GM19452 (cell line): ENCODE measurements at regions not wholly inside any gene's neighbourhood (a gene's known extent, or its start where the extent isn't known, plus 50 kb on each side); places are given as distances from the start of the nearest gene placed in this dataset.
"Not testable (repeated sequence)": the region's sequence is repeated elsewhere in the genome, so short reads cannot be mapped to it uniquely, and the experiment has no call there.

Source experiments
- ATAC-seq: cut with Tn5 transposase; IDR thresholded peaks from one replicate; pipeline ENCODE4 v1.9.1; 2021; ENCODE audit not compliant: unreplicated experiment

DNA sequence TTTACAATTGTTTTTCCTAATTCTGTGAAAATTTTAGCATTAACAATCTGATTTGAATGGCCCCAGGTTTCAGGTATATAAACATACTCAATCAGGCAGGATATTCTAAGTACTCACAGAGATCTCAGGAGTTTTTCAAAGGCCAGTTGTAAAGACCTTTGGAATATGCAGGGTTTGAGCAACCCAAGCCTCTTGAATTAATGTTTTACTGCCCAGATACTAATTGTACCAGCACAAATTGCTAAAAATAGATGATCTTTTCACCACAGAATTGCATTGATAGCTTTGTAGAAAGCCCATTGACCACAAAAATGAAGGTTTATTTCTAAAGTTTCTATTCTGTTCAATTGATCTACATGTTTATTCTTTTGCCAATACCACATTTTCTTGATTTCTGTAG is 186.5 kb downstream of the OSTF1 start:
- ATAC-seq: no peak

DNA sequence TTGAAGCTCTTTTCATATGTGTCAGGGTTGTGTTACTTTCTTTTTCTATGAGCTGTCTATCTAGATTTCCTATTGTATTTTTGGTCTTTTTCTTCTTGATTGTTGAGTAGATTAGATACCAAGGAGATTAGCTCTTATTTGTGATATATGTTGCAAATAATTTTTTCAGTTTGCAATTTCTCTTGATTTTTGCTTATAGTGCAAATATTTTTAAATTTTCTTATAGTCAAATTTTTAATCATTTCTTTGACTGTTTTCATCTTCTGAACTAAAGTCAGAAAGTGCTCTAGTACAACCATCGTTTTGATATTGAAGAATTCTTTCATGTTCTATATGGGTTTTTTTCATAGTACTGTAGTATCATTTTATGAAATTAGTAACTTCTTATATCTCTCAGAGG is 193.7 kb downstream of the OSTF1 start:
- no peak for ATAC-seq

DNA sequence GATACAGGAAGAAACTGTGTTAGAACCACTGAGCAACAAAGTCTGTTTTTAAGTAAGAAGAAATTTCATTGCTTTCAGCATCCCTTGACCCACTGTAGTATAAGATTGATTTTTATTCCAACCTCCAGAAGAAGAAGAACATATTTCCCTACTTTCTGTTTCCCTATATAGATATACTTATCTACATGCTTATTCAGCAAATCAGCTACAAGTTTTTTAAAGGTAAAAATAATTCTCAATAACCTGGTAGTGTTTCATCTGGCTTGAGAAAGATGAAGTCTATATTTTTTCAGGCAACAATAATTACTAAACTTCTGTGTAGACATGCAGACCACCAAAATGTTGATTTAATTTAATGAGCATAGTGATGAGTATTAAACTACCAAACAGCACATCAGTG is 201.0 kb downstream of the OSTF1 start:
- ATAC-seq: no peak

DNA sequence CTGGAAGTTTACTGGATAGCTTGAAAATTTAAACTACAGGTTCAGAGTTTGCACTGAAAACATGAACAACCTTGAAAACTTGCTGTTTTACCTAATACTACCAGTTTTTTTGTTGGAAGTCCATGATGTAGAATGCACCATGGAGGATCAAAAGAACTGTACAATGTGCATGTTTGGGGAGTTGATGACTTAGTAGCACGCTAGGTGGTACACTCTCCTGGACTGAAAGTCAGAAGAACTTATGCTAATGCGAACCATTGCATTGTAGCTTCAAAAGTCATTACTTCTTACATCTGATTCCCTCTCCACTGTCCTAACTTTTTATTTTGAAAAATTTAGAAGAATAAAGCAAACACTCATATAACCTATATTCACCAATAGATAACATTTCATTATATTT is 211.0 kb downstream of the OSTF1 start:
- ATAC-seq: no peak

DNA sequence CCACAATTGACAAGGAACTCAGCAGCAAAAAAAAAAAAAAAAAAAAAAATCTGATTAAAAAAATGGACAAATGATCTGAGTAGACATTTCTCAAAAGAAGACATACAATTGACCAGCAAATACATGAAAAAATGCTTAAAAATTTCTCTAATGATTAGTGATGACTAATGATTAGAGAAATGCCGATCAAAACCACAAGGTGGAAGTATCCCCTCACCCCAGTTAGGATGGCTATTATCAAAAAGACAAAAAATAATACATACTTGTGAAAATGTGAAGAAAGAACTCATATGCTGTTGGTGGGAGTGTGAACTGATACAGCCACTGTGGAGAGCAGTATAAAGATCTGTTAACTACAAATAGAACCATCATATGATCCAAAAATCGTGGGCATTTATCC is 245.3 kb downstream of the OSTF1 start:
- no peak for ATAC-seq

DNA sequence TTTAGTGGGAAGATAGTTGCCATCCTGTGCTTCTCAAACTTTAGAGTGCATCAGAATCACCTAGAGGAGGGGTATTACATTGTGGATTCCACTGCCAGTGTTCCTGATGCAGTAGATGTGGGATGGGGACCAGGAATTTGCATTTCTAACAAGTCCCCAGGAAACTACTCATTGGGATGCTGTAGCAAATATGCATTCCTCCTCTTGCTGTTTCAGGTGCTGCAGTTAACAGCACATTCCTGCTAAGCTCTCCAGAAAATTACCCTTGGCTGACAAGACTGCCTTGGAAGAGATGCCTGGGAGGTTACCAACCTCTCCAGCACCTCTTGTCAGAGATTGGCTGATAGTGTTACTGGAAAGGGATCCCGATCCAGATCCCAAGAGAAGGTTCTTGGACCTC is 270.5 kb downstream of the OSTF1 start:
- ATAC-seq: no peak

DNA sequence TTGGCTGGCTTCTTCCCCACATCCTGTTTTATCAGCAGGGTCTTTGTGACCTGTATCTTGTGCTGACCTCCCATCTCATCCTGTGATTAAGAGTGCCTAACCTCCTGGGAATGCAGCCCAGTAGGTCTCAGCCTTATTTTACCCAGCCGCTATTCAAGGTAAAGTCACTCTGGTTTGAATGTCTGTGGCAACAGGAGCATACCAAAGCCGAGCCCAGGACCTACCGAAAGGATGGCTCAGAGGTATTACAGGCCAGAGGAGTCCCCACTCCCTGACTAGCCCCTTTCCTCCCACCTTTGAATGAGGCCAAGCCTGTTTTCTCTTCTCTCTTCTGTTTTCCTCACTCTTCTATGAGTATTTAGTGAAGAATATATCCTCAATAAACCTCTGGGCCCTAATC is 271.3 kb downstream of the OSTF1 start:
- ATAC-seq: no peak

DNA sequence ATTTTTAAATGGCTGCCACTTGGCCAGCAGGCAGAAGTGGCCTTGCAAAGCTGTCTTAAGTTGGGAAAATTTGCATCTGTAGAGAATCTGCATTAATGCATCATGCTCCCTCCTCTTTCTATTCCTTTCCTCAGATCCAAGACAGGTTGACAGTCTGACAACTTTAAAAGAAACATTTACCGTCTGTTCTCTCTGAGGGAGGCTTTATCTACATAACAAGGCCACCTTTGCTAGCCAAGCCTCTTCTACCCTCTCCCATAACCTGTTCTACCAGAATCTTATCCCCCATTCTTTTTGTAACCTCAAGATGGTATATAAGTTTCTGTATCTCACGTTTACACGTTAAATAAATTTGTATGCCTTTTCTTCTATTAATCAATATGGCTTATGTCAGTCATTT is 271.9 kb downstream of the OSTF1 start:
- no peak for ATAC-seq

DNA sequence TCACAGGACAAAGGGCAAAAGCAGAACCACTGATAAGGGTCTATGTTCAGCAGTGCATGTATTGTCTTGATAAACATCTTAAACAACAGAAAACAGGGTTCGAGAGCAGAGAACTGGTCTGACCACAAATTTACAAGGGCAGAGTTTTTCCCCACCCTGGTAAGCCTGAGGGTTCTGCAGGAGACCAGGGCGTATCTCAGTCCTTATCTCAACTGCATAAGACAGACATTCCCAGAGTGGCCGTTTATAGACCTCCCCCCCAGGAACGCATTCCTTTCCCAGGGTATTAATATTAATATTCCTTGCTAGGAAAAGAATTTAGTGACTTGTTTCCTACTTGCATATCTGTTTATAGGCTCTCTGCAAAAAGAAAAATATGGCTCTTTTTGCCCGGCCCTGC is 274.1 kb downstream of the OSTF1 start:
- ATAC-seq: not testable (repeated sequence)

DNA sequence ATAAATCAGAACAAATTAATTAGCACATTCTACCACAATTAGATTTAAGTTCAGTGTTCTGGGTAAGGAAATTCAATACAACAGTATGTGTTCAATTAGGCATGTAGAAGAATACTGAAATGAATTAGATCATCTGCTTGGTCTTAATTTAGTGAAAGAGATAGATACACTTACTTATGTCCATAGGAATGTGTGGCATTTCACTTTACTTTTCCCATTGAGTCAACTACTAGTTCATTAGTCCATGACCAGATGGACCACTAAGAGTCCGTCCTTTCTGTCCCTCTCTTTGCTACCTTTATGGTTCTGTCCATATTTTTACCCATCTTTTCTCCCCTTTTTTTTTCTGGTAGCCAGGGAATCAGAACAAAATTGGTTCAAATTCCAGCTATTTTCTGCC is 276.9 kb downstream of the OSTF1 start:
- ATAC-seq: no peak

DNA sequence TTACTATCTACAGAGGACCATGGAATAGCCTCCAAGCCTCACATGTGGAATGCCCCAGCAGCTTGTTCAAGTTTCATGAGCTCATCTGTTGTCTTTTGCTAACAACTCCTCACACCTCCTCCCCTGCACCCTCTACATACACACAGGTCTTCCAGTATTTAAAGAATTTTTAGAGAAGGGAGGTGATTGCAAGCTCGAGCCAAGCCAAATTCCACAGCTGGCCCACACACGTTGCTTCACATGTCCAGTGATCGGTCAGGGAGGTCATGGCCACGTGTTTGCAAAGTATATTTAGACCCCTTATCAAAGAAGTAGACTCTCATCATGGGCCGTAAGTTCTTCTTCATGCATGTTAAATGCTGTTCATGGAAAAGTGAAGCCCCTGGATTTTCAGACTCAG is 281.7 kb downstream of the OSTF1 start:
- ATAC-seq: no peak

DNA sequence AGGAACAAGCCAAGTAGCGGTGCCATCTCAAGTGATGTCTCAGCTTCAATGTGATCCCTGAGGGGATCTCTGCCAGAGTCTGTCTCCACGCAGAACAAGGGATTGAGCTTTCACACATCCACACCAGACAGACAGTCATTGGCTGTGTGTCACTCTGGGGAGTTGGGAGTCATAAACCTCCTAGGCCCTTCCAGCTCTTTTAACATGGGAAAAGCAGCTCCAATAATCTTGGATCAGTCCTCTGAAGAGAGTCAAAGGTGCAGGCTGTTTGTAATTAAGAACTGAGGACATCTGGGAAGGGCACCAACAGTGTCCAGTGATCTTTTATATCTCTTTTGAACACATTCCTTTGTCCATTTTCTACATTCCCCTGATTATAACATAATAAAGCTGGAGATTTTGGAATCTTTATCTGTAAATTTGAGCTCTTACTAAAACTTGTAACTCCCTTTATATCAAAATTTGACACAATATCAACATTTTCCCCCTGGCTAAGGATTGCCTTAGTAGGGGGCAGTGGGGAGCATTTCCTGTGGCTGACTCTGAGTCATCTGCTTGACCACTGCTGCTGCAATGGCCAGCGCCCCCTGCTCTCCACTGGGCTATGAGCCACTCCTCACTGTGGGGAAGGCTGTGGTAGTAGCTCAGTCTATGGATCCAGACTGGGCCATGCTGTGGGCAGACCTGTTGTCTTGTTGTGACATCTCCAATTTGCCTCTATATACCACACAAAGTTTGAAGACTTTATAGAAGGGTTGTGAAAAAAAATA is 284.4 kb downstream of the OSTF1 start:
- ATAC-seq: no peak

DNA sequence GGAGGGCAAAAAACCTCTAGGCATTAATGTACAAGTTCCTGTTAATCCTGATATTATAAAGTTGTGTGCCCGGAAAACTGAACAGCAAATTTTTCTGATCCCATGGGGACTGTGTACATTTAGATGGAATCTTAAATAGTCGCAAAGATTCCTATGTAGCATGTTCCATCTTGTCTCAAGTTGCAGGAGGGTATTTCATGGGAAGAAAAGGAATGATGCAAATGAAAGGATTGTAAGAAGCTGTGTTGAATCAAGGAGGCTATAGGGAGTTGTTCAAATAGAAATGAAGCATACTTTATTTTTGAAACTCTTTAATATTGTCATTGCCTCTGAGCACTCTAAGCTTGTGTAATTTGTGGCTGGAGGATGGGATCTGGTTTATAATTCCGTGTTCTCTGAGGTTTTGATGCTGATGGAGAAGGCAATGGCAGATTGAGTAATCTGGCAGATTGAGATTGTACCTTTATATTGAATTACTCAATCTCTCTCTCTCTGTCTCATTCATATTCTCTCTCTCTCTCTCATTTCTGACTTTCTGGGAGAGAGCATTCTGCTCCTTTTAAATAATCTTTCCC is 288.5 kb downstream of the OSTF1 start:
- ATAC-seq: no peak

DNA sequence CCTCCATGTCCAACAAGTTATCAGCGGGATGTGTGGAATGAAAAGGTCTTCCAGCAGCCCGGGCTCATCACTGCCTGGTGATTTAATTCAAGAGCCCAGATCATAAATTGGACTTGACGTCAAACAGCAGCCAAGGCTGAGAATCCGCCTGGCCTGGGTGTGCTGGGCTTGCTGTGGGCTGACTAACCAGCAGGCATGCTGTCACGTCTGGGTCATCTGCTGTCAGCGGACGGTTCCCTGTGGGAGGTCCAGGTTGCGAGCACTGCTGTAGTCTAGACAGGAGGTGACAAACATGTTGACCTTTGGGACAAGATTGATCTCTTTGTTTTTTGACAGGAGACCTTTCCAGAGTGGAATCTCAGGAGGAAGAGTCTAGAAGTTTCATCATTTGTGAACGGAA is 289.7 kb downstream of the OSTF1 start:
- no peak for ATAC-seq

DNA sequence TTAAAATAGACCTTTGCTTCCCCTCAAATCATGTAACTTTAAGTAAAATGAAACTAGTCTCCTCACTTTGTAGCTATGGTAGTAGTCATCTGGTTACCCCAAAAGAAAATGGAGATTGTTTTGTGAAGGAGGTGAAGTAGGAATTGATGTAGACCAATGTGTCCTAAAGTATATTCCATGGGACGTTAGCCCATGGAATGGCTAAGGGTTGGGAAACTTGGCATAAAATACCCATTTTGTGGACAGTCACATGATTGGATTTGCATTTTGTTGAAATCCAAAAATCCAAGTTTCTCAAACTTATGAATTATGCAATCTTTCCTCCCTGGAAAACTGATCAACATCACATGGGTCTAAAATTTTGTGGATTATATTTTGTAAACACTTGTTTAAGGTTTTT is 290.6 kb downstream of the OSTF1 start:
- no peak for ATAC-seq

DNA sequence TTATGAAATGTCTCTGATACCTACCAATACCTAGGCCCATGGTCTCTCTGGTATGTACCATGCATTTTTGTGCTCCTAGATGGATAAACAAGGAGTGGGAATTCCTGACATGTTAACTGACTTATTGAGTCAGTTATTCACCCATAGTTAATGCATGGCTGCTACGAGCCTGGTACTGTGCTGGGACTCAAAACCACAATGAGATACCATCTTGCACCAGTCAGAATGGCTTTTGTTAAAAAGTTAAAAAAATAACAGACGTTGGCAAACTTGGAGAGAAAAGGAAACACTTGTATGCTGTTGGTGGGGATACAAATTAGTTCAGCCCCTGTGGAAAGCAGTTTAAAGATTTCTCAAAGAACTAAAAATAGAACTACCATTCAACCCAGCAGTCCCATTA is 293.8 kb downstream of the OSTF1 start:
- no peak for ATAC-seq

DNA sequence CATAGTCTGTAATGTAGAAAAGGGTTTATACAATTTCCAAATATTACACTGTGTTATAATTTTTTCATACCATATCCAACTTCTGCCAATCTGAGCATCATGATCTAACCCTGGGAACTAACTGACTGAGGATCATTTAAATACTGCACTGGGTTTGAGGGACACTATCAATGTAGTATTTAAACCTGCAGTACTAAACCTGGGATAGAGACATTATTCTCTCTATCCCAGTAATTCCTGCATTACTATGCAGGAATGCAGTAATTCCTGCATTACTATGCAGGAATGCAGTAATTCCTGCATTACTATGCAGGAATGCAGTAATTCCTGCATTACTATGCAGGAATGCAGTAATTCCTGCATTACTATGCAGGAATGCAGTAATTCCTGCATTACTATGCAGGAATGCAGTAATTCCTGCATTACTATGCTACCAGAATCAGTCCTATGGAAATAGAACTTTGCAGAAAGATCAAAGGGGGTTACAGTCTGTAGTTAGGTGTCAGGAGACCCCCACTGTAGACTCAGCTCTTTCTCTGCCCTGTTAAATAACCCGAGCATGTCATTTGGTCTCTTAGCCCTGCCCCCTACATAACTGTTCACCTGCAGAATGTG is 295.2 kb downstream of the OSTF1 start:
- not testable (repeated sequence) for ATAC-seq

DNA sequence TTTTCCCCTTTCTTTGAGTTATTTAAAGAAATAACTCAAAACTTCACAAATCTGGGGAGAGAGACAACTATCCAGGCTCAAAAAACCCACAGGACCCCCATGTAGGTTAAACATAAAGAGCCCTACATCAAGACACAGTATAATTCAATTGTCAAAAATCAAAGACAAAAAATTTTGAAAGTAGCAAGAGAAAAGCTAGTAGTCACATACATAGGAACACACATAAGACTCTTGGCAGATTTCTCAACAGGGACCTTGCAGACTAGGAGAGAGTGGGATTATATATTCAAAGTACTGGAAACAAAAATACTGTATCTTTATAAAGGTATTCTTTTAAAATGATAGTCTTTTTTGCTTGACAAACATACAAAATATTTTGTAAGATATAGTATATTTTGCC is 296.9 kb downstream of the OSTF1 start:
- no peak for ATAC-seq

DNA sequence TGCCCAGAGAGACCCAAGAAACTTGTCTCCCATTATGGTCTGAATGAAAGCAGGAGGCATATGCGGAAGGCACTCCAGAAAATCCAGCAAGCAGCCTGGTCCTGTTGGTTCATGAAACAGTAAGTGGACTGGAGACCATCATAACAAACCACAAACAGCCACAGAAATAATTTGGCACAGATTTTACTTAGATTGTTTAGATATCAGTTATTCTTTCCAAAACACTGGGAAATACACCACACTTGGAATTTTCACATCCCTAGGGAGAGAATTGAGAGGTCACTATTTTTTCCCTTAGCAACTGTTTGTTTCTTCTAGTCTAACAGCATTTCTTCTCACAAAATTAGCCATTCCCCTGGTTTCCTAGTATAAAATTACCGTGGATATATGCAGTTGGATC is 300.8 kb downstream of the OSTF1 start:
- ATAC-seq: no peak

DNA sequence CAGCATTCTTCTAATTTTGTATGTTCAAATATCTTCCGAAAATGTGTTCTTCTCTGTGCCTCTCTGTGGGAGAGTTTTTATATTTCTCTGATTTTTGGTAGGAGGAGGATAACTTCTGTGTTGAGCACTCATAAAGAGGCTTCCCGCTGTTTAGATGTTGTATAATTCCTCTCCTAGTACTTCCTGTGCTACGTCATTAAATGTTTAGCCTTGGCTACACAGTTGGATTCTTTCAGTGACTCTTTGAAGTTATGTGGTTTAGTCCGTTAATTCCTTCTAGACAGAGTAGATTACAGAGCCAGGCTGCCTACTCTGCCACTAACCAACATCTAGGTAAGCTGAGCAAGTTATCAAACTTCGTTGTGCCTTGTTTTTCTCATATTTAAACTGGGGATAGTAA is 302.6 kb downstream of the OSTF1 start:
- no peak for ATAC-seq

DNA sequence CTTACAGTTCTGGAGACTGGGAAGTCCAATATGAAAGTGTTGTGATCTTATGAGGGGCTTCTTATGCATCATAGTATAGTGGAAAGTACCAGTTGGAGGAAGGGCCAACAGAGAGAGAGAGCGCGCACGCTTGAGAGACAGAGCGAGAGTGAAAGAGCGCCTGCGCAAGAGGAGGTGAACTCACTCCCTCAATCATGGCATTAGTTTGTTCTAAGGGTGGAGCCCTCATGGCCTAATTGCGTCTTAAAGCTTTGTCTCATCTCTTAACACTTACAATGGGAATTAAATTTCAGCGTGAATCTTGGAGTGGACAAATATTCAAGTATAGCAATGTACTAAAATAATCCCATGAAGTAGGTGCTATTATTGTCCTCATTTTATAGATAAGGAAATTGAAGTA is 303.2 kb downstream of the OSTF1 start:
- ATAC-seq: no peak

DNA sequence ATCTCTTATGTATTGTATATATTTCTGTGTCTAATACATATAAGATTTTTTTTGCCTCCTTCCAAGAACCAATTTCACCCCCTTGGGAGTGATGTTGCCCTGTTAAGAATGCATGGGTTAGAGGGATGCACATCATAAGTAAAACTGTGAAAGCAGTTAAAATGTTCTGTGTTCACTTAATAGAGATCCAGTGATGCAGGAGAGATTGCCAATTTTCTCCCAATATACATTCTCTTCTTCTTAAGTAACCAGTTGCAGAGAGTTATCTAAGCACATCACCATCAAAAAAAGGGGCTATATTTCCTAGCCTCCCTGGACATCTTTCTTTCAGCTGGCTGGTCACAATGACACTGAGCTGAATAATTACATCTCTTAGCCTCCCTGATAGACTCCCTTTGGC is 307.0 kb downstream of the OSTF1 start:
- ATAC-seq: no peak

DNA sequence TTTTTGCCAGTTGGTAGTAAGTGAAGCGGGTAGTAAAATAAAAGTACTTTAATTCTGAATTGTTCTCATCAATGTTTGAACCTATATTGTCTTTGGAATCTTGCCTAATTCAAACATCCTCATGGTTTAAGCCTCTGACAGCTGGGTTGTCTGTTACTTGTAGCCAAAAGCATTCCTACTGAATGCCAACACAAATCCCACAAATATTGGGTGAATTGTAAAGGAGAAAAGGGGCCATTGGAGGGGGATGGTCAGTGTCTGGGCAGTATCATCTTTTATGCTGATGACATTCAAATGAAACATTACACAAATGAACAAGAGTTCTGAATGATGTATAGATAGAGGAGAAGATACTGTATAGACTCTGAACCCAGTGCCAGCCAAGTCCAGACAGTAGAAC is 309.5 kb downstream of the OSTF1 start:
- no peak for ATAC-seq
